Liver (tissue), 3 donors: ENCODE measurements at regions not wholly inside any gene's neighbourhood (a gene's known extent, or its start where the extent isn't known, plus 50 kb on each side); places are given as distances from the start of the nearest gene placed in this dataset.

Experiments
- ATF3 ChIP-seq: IDR thresholded peaks from 2 replicates; pipeline ENCODE4 v1.6.1; 2016; ENCODE audit warnings: antibody characterized with exemption
- CTCF ChIP-seq: fragments of 150-350 bp; IDR thresholded peaks from 2 replicates; pipeline ENCODE4 v1.5.1; 2017; ENCODE audit warnings: improper control_type of control experiment, low read depth, low read length; ENCODE audit not compliant: missing input control
- EGR1 ChIP-seq, 2 donors: IDR thresholded peaks; 2 replicates each; pipeline ENCODE4 v1.6.1; 2016 to 2018; ENCODE audit warnings: antibody characterized with exemption in 2 of 2, low read depth in 2 of 2
- YY1 ChIP-seq: IDR thresholded peaks from 2 replicates; pipeline ENCODE4 v1.6.1; 2016; ENCODE audit warnings: antibody characterized with exemption, mild to moderate bottlenecking
- donor health status: healthy.
- donor health status: healthy.

GRCh38 chr9:24036459-24036858 is 210.4 kb upstream of the ELAVL2 start:
- TF ChIP-seq CTCF, result no peak
- no peak for TF ChIP-seq YY1
- TF ChIP-seq EGR1 (IDR thresholded peaks at IDR 0.05; ENCODE audit: low read depth in 2 of 2), result no peak
- no peak for TF ChIP-seq ATF3
